ENCODE measurements at regions not wholly inside any gene's neighbourhood (a gene's known extent, or its start where the extent isn't known, plus 50 kb on each side); places are given as distances from the start of the nearest gene placed in this dataset.

GRCh38 chr16:80454802-80455201, 86.0 kb upstream of the DYNLRB2 start:
- TF ChIP-seq, protein P1, sequence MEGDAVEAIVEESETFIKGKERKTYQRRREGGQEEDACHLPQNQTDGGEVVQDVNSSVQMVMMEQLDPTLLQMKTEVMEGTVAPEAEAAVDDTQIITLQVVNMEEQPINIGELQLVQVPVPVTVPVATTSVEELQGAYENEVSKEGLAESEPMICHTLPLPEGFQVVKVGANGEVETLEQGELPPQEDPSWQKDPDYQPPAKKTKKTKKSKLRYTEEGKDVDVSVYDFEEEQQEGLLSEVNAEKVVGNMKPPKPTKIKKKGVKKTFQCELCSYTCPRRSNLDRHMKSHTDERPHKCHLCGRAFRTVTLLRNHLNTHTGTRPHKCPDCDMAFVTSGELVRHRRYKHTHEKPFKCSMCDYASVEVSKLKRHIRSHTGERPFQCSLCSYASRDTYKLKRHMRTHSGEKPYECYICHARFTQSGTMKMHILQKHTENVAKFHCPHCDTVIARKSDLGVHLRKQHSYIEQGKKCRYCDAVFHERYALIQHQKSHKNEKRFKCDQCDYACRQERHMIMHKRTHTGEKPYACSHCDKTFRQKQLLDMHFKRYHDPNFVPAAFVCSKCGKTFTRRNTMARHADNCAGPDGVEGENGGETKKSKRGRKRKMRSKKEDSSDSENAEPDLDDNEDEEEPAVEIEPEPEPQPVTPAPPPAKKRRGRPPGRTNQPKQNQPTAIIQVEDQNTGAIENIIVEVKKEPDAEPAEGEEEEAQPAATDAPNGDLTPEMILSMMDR (conservative IDR thresholded peaks at IDR 0.05) = no peak
- no peak for TF ChIP-seq ZFX (IDR thresholded peaks at IDR 0.05)

Data from C4-2B (cell line).